GM21825 (cell line): ENCODE measurements at regions not wholly inside any gene's neighbourhood (a gene's known extent, or its start where the extent isn't known, plus 50 kb on each side); places are given as distances from the start of the nearest gene placed in this dataset.

Experiments
- ATAC-seq: cut with Tn5 transposase; IDR thresholded peaks from one replicate; pipeline ENCODE4 v1.9.1; 2021; ENCODE audit warnings: mild to moderate bottlenecking, moderate library complexity; ENCODE audit not compliant: unreplicated experiment

DNA sequence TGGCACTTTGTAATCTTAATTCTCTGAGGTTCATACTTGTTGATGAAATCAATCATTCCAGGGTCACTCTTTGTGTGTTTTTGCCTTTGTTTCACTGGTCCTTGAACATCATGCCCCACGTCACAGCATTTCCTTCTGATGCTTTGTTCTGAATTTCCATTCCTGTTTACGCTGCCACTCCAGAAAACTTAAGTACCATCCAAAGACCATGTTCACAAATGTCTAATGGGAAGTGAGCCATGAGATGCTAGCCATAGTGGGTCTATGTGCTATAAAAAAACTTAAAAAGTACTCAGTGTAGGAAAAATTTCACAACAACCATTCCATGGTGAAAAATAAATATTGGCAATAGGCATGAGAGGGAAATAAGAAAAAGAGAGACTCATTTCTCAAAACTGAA, 232.0 kb downstream of the IBTK start:
- ATAC-seq = no peak

DNA sequence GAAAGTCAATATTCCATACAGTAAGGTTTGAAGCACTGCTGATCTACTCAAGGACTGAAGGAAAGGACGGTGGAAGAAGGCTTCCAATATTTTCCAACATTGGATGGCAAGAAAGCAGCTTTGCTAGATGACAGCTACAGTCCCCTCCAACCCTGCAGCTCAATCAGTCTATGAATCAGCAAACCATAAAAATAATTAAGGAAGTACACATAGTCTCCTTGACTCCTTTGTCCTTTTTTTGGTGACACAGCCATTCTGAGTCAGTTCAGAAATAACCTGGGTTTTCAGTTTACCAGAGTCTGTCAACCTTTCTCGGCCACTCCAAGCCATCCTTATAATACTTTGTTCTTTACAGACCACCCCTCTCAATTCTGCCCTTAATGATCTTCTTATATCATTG, 232.5 kb downstream of the IBTK start:
- ATAC-seq = no peak

DNA sequence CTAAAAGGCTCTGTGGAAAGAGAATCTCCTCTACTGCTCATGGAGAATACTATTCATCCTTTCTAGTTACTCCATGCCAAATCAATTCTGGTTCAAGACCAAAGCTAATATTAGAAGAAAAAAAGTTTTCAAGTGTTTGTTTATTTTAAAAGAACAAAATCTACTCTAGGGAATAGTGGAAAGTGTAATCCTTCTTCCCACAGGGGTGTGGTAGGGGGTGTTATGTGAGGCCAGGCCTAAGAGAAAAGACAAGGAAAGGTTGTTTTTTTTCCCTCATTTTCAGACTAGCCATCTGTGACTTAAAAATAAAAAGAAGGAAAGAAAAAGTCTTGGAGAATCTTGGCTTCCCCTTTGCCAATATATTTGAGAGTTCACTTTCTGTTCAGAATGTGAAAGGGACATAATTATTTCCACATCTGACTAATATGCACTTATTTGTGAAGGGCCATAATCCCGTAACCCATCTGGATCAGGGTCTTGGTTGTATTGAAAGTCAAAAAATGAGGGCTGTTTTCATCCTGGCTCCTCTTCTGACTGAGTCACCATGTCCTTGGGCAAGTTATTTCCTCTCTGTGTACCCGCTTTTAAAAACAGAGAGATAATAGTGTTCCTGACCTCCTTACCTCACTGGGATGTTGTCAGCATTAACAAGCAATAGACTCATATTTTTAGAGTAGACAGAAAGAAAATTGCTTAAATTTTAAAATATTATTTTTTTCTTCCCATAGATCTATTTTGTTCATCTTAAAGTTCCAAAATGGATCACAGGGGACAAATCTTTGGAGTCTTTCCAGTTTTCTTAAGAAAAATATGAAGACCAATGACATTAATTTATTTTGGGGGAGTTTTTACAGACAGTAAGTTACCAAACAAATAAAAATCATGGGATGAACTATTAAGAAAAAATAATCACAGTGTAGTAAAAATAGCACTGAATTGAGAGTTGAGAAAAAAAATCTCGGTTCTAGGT, 233.7 kb downstream of the IBTK start:
- no peak for ATAC-seq

DNA sequence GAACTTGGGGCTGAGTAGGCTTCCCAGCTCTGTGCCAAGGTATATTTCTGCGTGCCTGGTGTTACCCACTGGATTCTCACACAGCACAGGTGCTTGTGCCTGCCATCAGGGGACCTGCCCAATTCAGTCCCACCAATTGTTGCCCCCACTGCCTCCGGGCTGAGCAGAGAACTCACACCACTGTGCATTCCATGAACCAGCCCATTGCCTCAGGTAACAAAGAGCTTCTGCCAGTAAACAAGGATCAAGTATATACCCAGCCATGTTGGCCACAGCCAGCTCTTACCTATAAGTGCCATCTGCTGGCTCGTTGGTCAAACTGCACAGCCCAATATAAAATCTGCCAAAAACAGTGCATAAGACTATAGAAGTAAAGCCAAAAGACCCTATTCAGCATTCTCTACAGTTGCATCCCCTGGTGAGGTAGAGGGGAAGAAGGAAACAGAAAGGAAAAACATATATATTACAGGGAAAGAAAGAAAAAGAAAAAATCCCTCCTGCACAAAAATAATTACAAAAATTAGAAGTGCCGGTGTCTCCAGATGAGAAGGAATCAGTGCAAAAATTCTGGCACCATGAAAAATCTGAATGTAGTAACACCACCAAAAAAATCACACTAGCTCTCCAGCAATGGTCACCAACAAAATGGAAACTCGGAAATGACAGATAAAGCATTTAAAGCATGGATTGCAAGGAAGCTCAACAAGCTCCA, 241.4 kb downstream of the IBTK start:
- ATAC-seq = peak; percentile 76

DNA sequence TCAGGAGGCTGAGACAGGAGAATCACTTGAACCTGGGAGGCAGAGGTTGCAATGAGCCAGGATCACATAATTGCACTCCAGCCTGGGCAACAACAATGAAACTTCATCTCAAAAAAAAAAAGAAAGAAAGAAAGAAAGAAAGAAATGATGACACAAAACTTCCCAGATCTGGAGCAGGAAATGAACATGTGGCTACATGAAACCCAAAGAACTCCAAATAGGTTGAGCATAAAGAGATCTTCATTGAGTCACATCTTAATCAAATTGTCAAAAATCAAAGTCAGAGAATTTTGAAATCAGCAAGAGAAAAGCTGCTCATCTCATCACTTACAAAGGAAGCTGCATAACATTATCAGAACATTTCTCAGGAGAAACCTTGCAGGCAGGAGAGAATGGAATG, 247.0 kb downstream of the IBTK start:
- no peak for ATAC-seq

DNA sequence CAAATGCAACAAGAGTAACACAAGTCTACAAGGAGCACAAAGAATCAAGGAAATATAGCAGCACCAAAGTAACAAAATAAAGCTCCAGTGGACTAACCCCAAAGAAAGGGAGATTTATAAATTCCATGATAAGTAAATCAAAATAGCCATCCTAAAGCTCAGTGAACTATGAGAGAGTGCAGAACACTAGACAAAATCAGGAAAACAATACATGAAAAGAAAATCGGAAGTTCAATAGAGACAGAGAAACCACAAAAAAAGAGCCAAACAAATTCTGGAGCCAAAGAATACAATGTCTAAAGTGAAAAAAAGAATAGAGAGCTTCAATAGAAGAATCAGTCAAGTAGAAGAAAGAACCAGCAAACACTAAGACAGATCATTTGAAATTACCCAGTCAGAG, 247.3 kb upstream of the TENT5A start:
- no peak for ATAC-seq

DNA sequence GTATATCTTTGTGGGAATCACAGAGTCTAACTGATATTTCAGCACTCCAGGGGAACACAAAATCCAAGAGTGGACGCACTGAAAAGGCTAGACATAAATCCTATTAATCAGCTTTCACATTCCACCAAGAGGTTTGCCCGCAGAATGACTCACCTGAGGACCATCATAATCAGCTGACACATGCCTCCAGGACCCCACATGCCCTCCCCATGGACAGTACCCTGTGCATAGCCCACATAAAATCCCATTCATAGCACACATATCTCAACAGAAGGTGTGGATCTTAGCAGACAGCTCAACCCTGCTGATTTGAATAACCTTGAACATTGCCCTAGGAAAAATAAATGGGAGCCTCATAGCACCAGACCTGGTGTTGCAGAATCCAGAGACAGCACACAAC, 246.8 kb upstream of the TENT5A start:
- ATAC-seq = no peak

DNA sequence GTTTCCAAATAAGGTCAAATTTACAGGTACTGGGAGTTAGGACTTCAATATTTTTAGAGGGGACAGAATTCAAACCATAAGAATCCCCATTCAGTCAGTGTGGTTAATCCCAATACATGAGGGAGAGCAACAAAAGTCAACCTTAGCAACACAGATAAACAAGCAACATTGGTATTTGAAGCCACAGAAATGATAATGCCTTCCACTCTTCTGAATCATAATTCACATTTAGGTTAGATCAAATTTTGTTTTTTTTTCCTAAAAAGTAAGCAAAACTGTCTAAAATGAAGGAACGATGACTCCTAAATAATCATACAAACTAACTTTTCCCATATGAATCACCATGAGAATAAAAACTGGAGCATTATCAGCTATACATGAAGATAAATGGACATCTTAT, 246.0 kb upstream of the TENT5A start:
- ATAC-seq = no peak

DNA sequence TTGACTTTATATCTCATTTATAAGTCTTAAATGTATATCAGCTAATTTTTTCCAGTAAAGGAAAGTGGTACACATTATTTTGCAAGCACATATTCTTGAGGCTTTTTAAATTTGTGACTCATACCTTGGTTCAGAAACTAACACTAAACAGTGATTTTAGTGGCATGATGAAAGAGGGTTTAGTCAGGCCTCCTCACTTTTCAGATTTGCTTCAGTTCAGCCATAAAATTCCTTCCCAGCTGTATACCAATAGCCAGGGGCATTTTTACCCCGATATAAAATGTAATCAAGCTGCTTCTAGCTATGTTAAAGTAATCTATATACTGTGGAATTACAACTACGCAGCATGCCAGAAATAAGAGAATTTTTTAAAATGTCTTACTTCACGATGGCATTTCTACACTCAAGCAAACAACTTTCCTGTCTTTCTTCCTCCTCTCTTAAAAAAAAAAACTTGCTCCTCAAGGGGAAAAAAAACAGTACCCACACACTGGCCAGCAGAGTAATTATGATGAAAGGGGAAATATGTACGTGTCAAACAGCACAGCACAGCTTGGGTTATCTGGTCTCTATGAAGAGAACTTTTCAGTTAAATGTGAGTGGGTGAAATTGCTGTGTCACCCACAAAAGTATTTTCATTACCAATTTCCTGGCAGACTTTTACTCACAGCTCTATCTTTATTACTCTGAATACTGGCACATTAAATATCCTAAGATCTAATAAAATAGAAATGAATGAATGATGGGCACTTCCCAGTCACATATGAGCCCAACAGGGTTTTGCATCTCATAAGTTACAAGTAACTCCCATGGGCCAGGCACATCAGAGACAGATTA, 244.8 kb upstream of the TENT5A start:
- no peak for ATAC-seq

DNA sequence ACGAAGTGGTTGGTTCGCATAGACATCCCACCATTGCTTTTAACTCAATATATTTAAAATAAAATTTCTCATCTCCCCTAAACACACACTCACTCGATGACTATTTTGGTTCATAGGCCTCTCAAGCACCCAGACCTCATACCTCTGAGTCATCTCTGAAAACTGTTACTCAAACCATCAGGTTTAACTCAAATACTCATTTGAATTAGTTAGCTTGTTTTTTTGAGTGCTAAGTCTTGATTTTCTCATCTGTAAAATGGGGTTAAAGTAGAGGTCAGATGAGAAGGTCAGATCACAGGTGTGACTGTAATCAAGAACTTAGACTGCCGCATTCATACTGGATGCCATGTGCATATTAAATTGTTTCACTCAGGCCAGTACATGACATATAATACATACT, 243.9 kb upstream of the TENT5A start:
- no peak for ATAC-seq

DNA sequence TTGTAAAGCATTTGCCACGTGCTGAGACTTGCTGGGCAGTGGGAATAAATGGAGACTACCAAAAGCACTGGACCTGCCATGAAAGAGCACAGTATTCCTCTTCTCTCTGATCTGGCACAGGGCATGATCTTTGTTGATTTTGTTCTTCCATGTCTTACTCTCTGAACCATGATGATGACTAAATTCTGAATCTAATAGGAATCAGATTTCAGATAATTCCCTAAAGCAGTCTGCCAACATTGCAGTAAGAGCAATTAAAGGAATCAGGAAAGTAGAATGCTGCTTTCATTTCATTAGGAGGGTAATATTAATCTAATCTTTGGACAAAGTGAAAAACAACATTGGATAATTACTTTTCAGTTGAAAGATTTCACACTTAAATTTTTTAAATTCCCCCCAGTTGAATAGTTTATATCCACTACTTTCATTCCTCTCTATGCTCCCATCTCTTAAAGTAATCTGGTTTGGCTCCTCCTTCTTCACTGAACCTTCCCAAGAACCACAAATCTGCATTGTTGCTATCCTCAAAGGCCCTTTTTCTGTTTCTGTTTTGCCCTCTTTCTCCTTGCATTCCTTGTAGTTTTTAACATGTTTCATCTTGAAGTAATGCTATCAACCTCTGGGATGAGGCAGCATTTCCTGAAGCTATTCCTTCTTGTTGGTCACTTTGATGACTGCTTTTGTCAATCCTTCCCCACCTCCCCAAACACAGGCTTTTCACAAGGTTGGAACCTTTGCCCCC, 243.2 kb upstream of the TENT5A start:
- no peak for ATAC-seq

DNA sequence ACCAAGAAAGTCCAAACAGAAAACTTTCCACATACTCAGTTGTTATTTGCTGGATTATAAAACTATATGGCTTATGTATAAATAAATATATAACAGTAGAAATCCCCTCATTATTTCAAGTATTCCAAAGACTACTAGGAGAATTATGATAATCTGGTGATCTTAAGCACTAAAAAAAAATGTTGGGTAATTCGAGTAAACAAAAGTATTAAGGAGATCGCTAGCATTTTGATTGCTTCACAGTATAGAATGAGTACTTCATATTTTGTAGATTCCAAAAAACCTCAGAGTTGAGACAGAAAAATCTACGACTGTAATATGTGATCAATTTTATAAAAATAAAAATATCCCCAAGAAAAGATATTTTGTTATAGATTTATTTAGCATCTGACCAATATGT, 236.4 kb upstream of the TENT5A start:
- no peak for ATAC-seq

DNA sequence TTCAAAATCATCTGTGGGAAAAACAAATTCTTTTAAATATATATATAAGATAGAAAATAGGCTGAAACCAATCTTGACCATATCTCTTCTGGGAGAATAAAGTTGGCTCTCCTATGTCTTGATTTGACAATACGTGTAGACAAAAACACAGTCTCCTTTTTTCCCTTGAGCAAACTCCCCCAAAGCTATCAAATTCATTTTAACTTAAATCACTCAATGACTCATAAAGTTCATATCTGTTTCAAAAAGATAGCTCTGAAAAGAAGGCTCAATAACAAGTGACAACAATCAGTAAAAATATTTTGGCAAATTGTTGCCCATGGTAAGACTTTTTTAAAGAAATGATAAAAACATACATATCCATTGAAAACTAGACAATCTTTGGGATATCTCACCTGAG, 236.0 kb upstream of the TENT5A start:
- no peak for ATAC-seq

DNA sequence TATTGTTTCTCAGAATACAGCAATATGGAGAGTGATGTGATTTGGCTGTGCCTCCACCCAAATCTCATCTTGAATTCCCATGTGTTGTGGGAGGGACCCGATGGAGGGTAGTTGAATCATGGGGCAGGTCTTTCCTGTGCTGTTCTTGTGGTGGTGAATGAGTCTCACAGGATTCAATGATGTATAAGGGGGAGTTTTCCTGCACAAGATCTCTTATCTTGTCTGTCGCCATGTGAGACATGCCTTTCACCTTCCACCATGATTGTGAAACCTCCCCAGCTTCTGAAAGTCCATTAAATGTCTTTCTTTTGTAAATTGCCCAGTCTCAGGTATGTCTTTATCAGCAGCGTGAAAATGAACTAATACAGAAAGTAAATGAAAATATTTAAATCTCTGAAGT, 234.8 kb upstream of the TENT5A start:
- no peak for ATAC-seq

DNA sequence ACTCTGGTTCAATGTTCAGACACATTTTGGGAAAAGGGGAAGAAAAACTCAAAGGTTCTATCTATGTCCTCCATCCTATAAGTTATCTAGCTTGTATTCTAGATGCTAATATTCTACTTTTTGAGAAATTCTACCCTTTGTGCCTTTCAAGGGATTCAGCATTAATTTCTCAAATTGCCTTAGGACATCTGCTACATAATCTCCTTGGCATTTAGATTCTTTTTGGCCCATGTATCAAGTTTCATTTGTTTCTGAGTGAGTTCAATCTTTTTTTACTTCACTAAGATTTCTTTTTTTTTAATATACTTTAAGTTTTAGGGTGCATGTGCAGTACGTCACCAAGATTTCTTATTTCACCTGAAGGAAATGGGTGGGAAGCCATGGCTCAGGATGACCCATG, 232.7 kb upstream of the TENT5A start:
- no peak for ATAC-seq

DNA sequence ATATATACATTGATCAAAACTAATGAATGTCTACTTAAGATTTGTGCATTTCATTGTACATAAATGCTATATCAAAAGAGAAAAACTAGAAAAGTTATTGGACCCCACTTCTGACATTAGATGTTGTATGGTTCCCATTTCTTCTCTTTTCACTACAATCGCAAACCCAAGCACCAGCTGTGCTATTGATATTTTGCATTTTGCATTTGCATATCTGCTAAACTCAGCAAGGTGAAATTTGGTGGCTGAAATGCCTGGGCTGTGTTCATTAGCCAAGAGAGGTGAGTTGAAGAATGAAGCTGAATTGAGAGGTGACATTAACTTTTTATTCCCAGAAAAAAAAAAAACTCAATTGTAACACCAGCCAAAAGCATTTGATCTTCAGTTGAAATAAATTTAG, 232.1 kb upstream of the TENT5A start:
- ATAC-seq = no peak

DNA sequence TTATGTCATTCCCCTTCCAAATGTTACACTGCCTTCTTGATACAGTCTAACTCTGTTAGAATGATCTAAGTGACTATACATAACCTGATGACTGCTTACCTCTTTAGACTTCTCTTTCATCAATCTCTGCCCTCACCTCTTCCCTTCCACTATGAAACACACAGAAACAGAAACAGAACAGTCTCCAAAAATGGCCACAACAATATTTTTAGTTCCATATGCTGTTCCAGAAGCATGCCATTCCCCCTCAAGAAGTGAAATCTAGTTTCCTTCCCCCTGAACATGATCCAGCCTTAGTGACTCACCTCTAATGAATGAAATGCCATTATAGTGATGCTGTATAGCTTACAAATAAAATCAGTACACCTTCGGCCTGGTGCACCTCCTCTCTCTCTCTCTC, 229.3 kb upstream of the TENT5A start:
- ATAC-seq = no peak

DNA sequence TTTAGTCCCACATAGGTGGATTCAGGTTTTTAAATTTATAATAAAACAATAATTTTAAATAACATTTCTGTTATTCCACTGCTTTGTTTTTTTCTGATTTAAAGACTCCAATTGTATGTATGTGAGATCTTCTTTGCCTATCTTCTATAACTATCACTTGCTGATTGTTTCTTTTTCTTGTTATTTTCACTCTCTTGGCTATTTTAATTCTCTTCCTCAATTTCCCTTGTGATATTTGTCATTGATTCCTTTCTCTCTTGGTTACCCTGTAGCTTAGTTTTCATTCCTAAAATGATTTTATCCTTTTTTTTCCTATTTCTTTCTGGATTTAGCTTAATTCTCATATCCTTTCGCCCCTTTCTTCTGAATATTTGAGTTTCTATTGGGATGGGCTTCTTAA, 227.3 kb upstream of the TENT5A start:
- no peak for ATAC-seq

DNA sequence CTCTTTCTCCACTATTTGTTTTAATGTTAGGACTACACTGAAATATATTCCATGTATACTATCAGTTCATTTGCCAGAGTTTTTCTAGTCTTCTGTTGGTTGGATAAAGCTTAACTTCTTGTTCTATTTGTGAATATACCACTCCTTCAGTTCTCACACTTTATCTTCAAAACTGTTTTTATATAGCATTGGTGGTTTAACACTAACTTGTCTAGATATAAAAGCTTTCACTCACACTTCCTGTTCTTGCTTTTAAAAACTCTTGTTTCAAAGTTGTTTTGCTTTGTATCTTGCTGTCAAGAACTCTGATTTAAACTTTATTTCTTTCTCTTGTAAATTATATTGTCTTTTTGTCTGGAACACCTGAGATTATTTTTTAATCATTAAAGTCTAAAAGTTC, 226.8 kb upstream of the TENT5A start:
- ATAC-seq = no peak

DNA sequence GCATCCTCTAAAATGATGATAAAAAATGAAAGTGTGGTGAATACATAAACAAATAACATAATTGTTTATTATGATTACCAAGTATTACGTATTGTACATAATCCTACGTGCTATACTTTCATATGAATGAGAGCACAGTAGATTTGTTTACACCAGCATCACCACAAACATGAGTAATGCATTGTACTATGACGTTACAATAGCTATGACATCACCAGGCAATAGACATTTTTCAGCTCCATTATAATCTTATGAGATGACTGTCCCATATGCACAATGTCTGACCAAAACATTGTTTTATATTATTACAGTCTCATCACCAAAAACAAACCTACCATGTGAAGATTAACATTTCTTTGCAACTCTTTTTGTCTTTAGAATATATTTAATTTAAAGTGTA, 225.7 kb upstream of the TENT5A start:
- ATAC-seq = no peak

DNA sequence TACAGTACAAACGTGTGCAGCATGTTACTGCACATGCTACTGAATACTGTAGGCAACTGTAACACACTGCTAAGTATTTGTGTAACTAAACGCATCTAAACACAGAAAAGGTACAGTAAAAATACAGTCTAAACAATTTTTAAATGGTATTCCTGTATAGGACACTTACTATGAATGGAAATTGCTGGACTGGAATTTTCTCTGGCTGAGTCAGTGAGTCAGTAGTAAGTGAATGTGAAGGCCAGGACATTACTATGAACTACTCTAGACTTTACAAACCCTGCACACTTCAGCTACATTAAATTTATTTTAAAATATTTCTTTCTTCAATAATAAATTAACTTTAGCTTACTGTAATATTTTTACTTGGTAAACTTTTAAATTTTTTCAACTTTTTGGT, 225.0 kb upstream of the TENT5A start:
- no peak for ATAC-seq
